Liver (tissue), 8 donors: ENCODE measurements at regions not wholly inside any gene's neighbourhood (a gene's known extent, or its start where the extent isn't known, plus 50 kb on each side); places are given as distances from the start of the nearest gene placed in this dataset.

Experiments used
- DNase-seq: peaks from one replicate; pipeline ENCODE4 v3.0.0-alpha.2; 2017; ENCODE audit warnings: low spot score
- H3K27ac ChIP-seq, 2 donors: one replicate each; pipeline ENCODE4 v1.7.0; 2013; ENCODE audit warnings: inconsistent platforms in 2 of 2, low read length in 2 of 2, control low read depth in 1 of 2, low read depth in 1 of 2, mild to moderate bottlenecking in 1 of 2
- H3K27me3 ChIP-seq, 4 donors: one replicate each; pipeline versions ENCODE4 v1.6.1 to v1.7.0; 2013; ENCODE audit warnings: low read length in 3 of 4, inconsistent platforms in 1 of 4, mild to moderate bottlenecking in 1 of 4, moderate library complexity in 1 of 4; ENCODE audit not compliant: control insufficient read depth in 4 of 4, insufficient read depth in 4 of 4
- H3K36me3 ChIP-seq, 4 donors: one replicate each; pipeline versions ENCODE4 v1.6.1 to v1.7.0; 2013; ENCODE audit warnings: low read length in 3 of 4, mild to moderate bottlenecking in 3 of 4, low read depth in 1 of 4, moderate library complexity in 1 of 4; ENCODE audit not compliant: control insufficient read depth in 4 of 4, insufficient read depth in 3 of 4
- H3K4me1 ChIP-seq, 4 donors: one replicate each; pipeline versions ENCODE4 v1.6.1 to v1.7.0; 2013; ENCODE audit warnings: low read length in 3 of 4, mild to moderate bottlenecking in 3 of 4, moderate library complexity in 1 of 4; ENCODE audit not compliant: control insufficient read depth in 4 of 4, insufficient read depth in 4 of 4
- H3K4me3 ChIP-seq, 3 donors: one replicate each; pipeline versions ENCODE4 v1.6.1 to v1.7.0; 2013; ENCODE audit warnings: low read length in 3 of 3, control low read depth in 1 of 3, low read depth in 1 of 3, mild to moderate bottlenecking in 1 of 3
- H3K9ac ChIP-seq, 2 donors: one replicate each; pipeline ENCODE4 v1.7.0; 2013; ENCODE audit warnings: low read length in 2 of 2, mild to moderate bottlenecking in 2 of 2, moderate library complexity in 2 of 2, control low read depth in 1 of 2, low read depth in 1 of 2
- H3K9me3 ChIP-seq, 4 donors: one replicate each; pipeline versions ENCODE4 v1.6.1 to v1.7.0; 2013; ENCODE audit warnings: low read length in 3 of 4; ENCODE audit not compliant: control insufficient read depth in 4 of 4
- EGR1 ChIP-seq, 2 donors: IDR thresholded peaks; 2 replicates each; pipeline ENCODE4 v1.6.1; 2016 to 2018; ENCODE audit warnings: antibody characterized with exemption in 2 of 2, low read depth in 2 of 2
- FOXA1 ChIP-seq: IDR thresholded peaks from 2 replicates; pipeline ENCODE4 v1.6.1; 2016; ENCODE audit warnings: antibody characterized with exemption
- FOXA2 ChIP-seq: IDR thresholded peaks from 2 replicates; pipeline ENCODE4 v1.6.1; 2016; ENCODE audit warnings: antibody characterized with exemption
- GABPA ChIP-seq, 2 donors: IDR thresholded peaks in 1 of 2; conservative IDR thresholded peaks in 1 of 2; 2 replicates each; pipeline ENCODE4 v1.6.1; 2016; ENCODE audit warnings: antibody characterized with exemption in 2 of 2, mild to moderate bottlenecking in 1 of 2, moderate library complexity in 1 of 2
- HNF4A ChIP-seq, 2 donors: conservative IDR thresholded peaks; 2 replicates each; pipeline ENCODE4 v1.6.1; 2016; ENCODE audit warnings: antibody characterized with exemption in 2 of 2, mild to moderate bottlenecking in 2 of 2
- HNF4G ChIP-seq: IDR thresholded peaks from 2 replicates; pipeline ENCODE4 v1.6.1; 2016; ENCODE audit warnings: antibody characterized with exemption
- JUND ChIP-seq, 2 donors: IDR thresholded peaks; 2 replicates each; pipeline ENCODE4 v1.6.1; 2016; ENCODE audit warnings: antibody characterized with exemption in 2 of 2
- NR2F2 ChIP-seq: IDR thresholded peaks from 2 replicates; pipeline ENCODE4 v1.6.1; 2016; ENCODE audit warnings: antibody characterized with exemption
- RAD21 ChIP-seq, 2 donors: IDR thresholded peaks; 2 replicates each; pipeline ENCODE4 v1.6.1; 2016; ENCODE audit warnings: antibody characterized with exemption in 2 of 2, mild to moderate bottlenecking in 2 of 2
- RXRA ChIP-seq, 2 donors: IDR thresholded peaks; 2 replicates each; pipeline ENCODE4 v1.6.1; 2017 to 2018; ENCODE audit warnings: antibody characterized with exemption in 2 of 2, mild to moderate bottlenecking in 1 of 2
- SP1 ChIP-seq: IDR thresholded peaks from 2 replicates; pipeline ENCODE4 v1.6.1; 2018; ENCODE audit warnings: antibody characterized with exemption, mild to moderate bottlenecking
- TAF1 ChIP-seq: conservative IDR thresholded peaks from 2 replicates; pipeline ENCODE4 v1.6.1; 2016; ENCODE audit warnings: antibody characterized with exemption, mild to moderate bottlenecking
- YY1 ChIP-seq: IDR thresholded peaks from 2 replicates; pipeline ENCODE4 v1.6.1; 2016; ENCODE audit warnings: antibody characterized with exemption, mild to moderate bottlenecking
- WGBS: extraction: QIAGEN DNeasy Blood & Tissue Kit; methylation state at CpG from one replicate; pipeline ENCODE4 v1.1.7; 2013; 5-methylcytosine and 5-hydroxymethylcytosine counted together
- TF ChIP-seq, protein P1 (sequence below): IDR thresholded peaks from 2 replicates; pipeline ENCODE4 v1.6.1; 2016; ENCODE audit warnings: antibody characterized with exemption
- TF ChIP-seq, protein P2 (sequence below): fragments of 150-350 bp; IDR thresholded peaks from 2 replicates; pipeline ENCODE4 v1.5.1; 2017; ENCODE audit warnings: improper control_type of control experiment, low read depth, low read length; ENCODE audit not compliant: missing input control
- TF ChIP-seq, protein P3 (sequence below): IDR thresholded peaks from 2 replicates; pipeline ENCODE4 v1.6.1; 2016; ENCODE audit warnings: antibody characterized with exemption, mild to moderate bottlenecking
- TF ChIP-seq, protein P4 (sequence below): IDR thresholded peaks from 2 replicates; pipeline ENCODE4 v1.6.1; 2016; ENCODE audit warnings: antibody characterized with exemption
- TF ChIP-seq, protein P5 (sequence below): IDR thresholded peaks from 2 replicates; pipeline ENCODE4 v1.6.1; 2016; ENCODE audit warnings: antibody characterized with exemption
- donor health status: healthy.
- donor health status: healthy.
- donor health status: healthy.
- donor health status: healthy.
- donor health status: healthy.

DNA sequence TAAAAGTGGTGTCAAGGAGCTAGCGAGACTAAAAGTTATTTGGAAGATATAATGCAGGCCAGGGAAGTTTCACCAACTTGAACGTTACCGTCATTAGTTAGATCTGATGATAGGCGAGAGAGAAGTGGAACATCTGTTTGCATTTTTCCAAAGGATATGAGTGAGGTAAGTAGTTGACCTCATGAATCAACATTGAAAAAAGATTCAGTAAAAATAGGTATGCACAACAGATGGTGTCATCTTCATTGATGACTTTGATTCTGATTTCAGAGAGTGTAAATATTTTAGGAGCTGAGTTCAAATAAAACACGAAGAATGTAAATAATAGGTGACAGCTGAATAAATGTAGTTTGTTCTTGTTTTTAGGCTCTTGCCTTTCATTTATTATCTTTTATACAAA is 998.9 kb upstream of the CDH6 start:
- peaks cover 0 to 2% (median 0%) of the 10 kb centered on the region in 4 donors for H3K9me3 ChIP-seq
- no peak overlapping the region for H3K27ac ChIP-seq
- H3K27me3 ChIP-seq: peaks cover 0 to 3% (median 0%) of the 10 kb centered on the region in 4 donors
- TF ChIP-seq HNF4G: no peak
- no peak for TF ChIP-seq YY1
- TF ChIP-seq NR2F2: no peak
- no peak for TF ChIP-seq GABPA (IDR thresholded peaks at IDR 0.05 in 1 of 2, conservative IDR thresholded peaks at IDR 0.05 in 1 of 2)
- TF ChIP-seq TAF1: no peak
- no peak for TF ChIP-seq SP1
- TF ChIP-seq FOXA2: no peak
- TF ChIP-seq FOXA1: no peak
- TF ChIP-seq, protein P1, sequence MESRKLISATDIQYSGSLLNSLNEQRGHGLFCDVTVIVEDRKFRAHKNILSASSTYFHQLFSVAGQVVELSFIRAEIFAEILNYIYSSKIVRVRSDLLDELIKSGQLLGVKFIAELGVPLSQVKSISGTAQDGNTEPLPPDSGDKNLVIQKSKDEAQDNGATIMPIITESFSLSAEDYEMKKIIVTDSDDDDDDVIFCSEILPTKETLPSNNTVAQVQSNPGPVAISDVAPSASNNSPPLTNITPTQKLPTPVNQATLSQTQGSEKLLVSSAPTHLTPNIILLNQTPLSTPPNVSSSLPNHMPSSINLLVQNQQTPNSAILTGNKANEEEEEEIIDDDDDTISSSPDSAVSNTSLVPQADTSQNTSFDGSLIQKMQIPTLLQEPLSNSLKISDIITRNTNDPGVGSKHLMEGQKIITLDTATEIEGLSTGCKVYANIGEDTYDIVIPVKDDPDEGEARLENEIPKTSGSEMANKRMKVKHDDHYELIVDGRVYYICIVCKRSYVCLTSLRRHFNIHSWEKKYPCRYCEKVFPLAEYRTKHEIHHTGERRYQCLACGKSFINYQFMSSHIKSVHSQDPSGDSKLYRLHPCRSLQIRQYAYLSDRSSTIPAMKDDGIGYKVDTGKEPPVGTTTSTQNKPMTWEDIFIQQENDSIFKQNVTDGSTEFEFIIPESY: no peak
- no peak for TF ChIP-seq JUND (IDR thresholded peaks at IDR 0.05)
- TF ChIP-seq, protein P2, sequence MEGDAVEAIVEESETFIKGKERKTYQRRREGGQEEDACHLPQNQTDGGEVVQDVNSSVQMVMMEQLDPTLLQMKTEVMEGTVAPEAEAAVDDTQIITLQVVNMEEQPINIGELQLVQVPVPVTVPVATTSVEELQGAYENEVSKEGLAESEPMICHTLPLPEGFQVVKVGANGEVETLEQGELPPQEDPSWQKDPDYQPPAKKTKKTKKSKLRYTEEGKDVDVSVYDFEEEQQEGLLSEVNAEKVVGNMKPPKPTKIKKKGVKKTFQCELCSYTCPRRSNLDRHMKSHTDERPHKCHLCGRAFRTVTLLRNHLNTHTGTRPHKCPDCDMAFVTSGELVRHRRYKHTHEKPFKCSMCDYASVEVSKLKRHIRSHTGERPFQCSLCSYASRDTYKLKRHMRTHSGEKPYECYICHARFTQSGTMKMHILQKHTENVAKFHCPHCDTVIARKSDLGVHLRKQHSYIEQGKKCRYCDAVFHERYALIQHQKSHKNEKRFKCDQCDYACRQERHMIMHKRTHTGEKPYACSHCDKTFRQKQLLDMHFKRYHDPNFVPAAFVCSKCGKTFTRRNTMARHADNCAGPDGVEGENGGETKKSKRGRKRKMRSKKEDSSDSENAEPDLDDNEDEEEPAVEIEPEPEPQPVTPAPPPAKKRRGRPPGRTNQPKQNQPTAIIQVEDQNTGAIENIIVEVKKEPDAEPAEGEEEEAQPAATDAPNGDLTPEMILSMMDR: no peak
- no peaks in the 10 kb centered on the region for H3K36me3 ChIP-seq
- 54% methylated on average over 5 of the region's 5 CpGs for WGBS
- DNase-seq: no peak
- no peak overlapping the region for H3K4me3 ChIP-seq
- no peaks in the 10 kb centered on the region for H3K4me1 ChIP-seq
- no peak overlapping the region for H3K9ac ChIP-seq

DNA sequence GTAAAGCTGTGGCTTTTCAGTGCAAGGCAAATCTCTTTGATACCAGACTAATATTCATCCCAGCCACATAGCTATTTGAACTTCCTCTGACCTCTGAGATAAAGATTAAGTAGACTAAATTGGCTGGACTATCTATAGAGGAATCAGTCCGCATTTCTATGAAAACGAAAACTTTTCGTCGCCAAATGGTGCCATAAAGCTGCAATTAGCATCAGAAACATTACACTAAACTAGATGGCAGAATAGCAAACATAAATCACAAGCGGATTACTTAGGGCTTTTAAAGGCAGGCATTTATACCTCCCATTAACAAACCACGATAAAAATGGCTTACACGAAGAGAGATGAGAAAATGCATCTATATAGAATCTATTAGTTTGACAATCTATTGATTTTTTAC is 1009.7 kb upstream of the CDH6 start:
- no peaks in the 10 kb centered on the region for H3K36me3 ChIP-seq
- H3K27me3 ChIP-seq: no peaks in the 10 kb centered on the region
- no peaks in the 10 kb centered on the region for H3K4me1 ChIP-seq
- no peak overlapping the region for H3K27ac ChIP-seq
- 81% methylated on average over 7 of the region's 7 CpGs for WGBS
- TF ChIP-seq FOXA2 (no peak), RXRA (IDR thresholded peaks at IDR 0.05) (no peak), HNF4A (conservative IDR thresholded peaks at IDR 0.05) (no peak), SP1 (no peak), NR2F2 (no peak), YY1 (no peak), JUND (IDR thresholded peaks at IDR 0.05) (no peak), HNF4G (no peak), EGR1 (IDR thresholded peaks at IDR 0.05; ENCODE audit: low read depth in 2 of 2) (no peak), TAF1 (no peak), GABPA (IDR thresholded peaks at IDR 0.05 in 1 of 2, conservative IDR thresholded peaks at IDR 0.05 in 1 of 2) (no peak), RAD21 (IDR thresholded peaks at IDR 0.05) (no peak), FOXA1 (no peak)
- TF ChIP-seq, protein P1: no peak
- TF ChIP-seq, protein P3, sequence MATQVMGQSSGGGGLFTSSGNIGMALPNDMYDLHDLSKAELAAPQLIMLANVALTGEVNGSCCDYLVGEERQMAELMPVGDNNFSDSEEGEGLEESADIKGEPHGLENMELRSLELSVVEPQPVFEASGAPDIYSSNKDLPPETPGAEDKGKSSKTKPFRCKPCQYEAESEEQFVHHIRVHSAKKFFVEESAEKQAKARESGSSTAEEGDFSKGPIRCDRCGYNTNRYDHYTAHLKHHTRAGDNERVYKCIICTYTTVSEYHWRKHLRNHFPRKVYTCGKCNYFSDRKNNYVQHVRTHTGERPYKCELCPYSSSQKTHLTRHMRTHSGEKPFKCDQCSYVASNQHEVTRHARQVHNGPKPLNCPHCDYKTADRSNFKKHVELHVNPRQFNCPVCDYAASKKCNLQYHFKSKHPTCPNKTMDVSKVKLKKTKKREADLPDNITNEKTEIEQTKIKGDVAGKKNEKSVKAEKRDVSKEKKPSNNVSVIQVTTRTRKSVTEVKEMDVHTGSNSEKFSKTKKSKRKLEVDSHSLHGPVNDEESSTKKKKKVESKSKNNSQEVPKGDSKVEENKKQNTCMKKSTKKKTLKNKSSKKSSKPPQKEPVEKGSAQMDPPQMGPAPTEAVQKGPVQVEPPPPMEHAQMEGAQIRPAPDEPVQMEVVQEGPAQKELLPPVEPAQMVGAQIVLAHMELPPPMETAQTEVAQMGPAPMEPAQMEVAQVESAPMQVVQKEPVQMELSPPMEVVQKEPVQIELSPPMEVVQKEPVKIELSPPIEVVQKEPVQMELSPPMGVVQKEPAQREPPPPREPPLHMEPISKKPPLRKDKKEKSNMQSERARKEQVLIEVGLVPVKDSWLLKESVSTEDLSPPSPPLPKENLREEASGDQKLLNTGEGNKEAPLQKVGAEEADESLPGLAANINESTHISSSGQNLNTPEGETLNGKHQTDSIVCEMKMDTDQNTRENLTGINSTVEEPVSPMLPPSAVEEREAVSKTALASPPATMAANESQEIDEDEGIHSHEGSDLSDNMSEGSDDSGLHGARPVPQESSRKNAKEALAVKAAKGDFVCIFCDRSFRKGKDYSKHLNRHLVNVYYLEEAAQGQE: no peak
- TF ChIP-seq, protein P4, sequence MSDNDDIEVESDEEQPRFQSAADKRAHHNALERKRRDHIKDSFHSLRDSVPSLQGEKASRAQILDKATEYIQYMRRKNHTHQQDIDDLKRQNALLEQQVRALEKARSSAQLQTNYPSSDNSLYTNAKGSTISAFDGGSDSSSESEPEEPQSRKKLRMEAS: no peak
- TF ChIP-seq, protein P2: no peak
- TF ChIP-seq, protein P5, sequence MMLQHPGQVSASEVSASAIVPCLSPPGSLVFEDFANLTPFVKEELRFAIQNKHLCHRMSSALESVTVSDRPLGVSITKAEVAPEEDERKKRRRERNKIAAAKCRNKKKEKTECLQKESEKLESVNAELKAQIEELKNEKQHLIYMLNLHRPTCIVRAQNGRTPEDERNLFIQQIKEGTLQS: no peak
- no peak overlapping the region for H3K4me3 ChIP-seq
- DNase-seq: no peak
- H3K9ac ChIP-seq: no peak overlapping the region
- no peaks in the 10 kb centered on the region for H3K9me3 ChIP-seq
